Dendritic cell treated with granulocyte-macrophage colony-stimulating factor and Interleukin-4, amounts not matched to agents 40 ng/mL and 50 ng/mL, for 4 days (primary cell): ENCODE measurements at regions not wholly inside any gene's neighbourhood (a gene's known extent, or its start where the extent isn't known, plus 50 kb on each side); places are given as distances from the start of the nearest gene placed in this dataset.

Experiments used
- H3K27ac Mint-ChIP-seq: one replicate; pipeline ENCODE4 v1.8.0; 2022; ENCODE audit warnings: mild to moderate bottlenecking, mixed read lengths
- H3K27me3 Mint-ChIP-seq: one replicate; pipeline ENCODE4 v1.8.0; 2022; ENCODE audit warnings: mild to moderate bottlenecking, mixed read lengths
- H3K36me3 Mint-ChIP-seq: one replicate; pipeline ENCODE4 v1.8.0; 2022; ENCODE audit warnings: low read depth, mixed read lengths
- H3K4me1 Mint-ChIP-seq: one replicate; pipeline ENCODE4 v1.8.0; 2022; ENCODE audit warnings: low read depth, mixed read lengths
- H3K4me3 Mint-ChIP-seq: one replicate; pipeline ENCODE4 v1.8.0; 2022; ENCODE audit warnings: mild to moderate bottlenecking, moderate library complexity, mixed read lengths
- H3K9me3 Mint-ChIP-seq: one replicate; pipeline ENCODE4 v1.8.0; 2022; ENCODE audit warnings: mixed read lengths
- intact Hi-C: fragments of 100-400 bp; cut with micrococcal nuclease; formaldehyde crosslinking; loops from one replicate; pipeline ENCODE4 v1.15.0; 2022

DNA sequence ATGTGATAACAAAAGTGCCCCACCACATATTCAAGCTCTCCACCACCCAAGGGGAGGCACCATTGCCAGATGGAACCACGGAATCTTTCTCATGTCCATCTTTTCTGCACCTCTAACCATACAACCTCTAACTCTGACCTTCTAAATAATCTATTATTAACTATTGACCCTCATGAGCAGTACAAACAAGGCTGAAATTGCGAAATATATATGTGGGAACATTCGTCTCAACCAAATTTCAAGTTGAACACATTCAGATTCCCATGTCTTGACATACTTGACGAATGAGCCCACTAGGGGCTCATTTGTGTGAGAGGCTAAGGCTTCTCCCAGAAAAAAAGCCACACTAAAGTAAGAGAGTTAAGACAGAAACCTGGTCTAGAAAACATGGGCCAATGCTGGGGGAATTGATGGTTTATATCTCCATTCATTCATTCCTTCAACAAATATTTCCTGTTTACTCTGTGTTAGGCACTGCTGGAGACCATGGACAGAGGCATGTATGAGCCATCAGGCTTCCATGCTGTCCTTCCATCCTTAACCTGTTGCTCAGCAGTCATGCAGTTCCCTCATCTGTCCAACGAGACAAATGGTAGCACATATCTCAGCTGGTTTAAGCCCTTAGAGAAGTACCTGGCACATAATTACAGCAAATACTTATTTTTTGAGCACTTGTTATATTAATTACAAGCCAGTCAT is 130.4 kb downstream of the ESM1 start:
- H3K4me3 Mint-ChIP-seq: no peak overlapping the region
- H3K27me3 Mint-ChIP-seq: no peaks in the 10 kb centered on the region
- H3K36me3 Mint-ChIP-seq: peaks cover 5% of the 10 kb centered on the region
- H3K9me3 Mint-ChIP-seq: peaks cover 27% of the 10 kb centered on the region
- intact Hi-C loops: no loop called here
- no peak overlapping the region for H3K27ac Mint-ChIP-seq
- peaks cover 11% of the 10 kb centered on the region for H3K4me1 Mint-ChIP-seq

DNA sequence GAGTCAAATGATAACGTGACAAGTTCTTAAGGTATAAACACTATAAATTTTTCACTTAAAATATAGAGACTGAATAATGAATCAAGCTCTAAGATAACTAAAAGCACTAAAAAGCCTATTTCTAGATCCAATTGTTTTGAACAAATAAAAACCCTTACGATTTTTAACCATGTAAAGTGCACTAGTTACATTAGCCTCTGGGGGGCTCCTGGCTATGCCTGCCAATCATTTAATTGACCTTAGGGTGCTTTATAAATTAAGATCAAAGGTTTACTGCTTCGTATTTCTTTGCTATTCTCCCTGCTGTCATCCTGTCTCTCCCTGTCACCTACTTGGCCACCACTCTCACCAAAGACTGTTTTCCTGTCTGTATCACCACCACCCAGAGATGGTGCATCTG is 133.4 kb downstream of the ESM1 start:
- Mint-ChIP-seq H3K9me3 (peaks cover 4% of the 10 kb centered on the region), H3K27me3 (peaks cover 2% of the 10 kb centered on the region), H3K36me3 (no peaks in the 10 kb centered on the region), H3K4me1 (no peaks in the 10 kb centered on the region), H3K27ac (no peak overlapping the region), H3K4me3 (no peak overlapping the region)
- intact Hi-C loops: no loop called here

DNA sequence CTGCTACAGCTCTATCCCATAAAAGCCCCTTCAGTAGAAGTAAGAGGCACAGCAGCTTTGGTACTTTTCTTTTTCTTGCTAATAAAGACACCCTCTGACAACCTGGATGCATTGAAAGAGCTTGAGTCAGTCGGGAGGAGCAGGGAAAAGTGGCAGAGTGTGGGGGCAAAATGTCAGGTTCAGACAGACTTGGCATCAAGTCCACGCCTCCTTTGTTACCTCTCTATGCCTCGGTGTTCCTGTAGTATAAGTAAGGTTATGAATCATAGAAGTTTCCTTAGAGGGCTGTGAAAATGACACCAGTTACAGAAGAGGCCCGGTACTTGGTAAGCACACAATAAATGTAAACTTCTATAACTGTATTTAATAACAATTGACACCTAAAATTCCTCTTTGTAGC is 133.9 kb downstream of the ESM1 start:
- intact Hi-C loops: no loop called here
- Mint-ChIP-seq H3K4me1 (no peaks in the 10 kb centered on the region), H3K9me3 (no peaks in the 10 kb centered on the region), H3K27ac (no peak overlapping the region), H3K36me3 (no peaks in the 10 kb centered on the region), H3K4me3 (no peak overlapping the region), H3K27me3 (peaks cover 2% of the 10 kb centered on the region)

DNA sequence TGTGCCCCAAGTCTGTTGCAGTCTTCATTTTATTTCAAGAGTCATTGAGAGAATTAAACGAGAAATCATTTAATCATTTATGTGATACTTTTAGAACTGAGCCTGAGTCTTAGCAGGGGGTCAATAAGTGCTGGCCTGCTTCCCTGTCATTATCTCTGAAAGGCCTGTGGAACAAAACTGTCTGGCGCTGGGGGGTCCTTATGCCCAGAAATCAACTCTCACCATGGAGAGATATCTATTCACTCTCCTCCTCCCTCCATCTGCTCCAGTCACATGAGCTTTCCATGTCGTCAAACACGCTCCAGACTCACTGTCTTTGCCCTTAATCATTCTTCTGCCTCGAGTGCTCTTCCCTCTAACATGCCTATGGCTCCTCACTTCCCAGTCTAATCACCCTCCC is 136.8 kb downstream of the ESM1 start:
- Mint-ChIP-seq H3K9me3 (no peaks in the 10 kb centered on the region), H3K4me3 (no peak overlapping the region), H3K36me3 (no peaks in the 10 kb centered on the region), H3K27me3 (peaks cover 2% of the 10 kb centered on the region), H3K4me1 (peaks cover 9% of the 10 kb centered on the region), H3K27ac (no peak overlapping the region)
- intact Hi-C loops: loop anchor here (10.0 kb wide), 1 partner anchor 144 kb away; no protein-coding TSS in a partner anchor

DNA sequence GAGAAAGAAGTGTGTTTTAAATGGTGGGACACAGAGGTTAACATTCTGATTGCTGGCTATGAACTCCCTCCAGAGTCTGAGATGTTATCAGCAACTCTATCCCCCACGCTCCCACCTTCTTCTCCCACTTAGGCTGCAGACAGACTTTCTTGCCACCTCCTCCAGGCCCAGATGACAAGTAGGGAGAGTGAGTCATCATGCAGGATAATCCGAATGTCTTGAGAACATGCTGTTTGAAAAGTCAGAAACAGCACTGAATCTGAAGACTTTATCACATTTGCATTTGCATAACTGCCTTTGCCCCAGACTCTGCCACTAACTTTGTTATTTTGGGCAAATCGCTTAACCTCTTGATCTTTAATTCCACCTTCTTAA is 139.8 kb downstream of the ESM1 start:
- no peaks in the 10 kb centered on the region for H3K36me3 Mint-ChIP-seq
- peaks cover 2% of the 10 kb centered on the region for H3K27me3 Mint-ChIP-seq
- H3K9me3 Mint-ChIP-seq: no peaks in the 10 kb centered on the region
- H3K4me1 Mint-ChIP-seq: peaks cover 26% of the 10 kb centered on the region
- H3K4me3 Mint-ChIP-seq: no peak overlapping the region
- peak overlapping the region; percentile 60 for H3K27ac Mint-ChIP-seq
- intact Hi-C loops: loop anchor here (1.0 to 10.0 kb wide), 3 partner anchors 22 to 328 kb away; partner anchors contain the start of gene SNX18

DNA sequence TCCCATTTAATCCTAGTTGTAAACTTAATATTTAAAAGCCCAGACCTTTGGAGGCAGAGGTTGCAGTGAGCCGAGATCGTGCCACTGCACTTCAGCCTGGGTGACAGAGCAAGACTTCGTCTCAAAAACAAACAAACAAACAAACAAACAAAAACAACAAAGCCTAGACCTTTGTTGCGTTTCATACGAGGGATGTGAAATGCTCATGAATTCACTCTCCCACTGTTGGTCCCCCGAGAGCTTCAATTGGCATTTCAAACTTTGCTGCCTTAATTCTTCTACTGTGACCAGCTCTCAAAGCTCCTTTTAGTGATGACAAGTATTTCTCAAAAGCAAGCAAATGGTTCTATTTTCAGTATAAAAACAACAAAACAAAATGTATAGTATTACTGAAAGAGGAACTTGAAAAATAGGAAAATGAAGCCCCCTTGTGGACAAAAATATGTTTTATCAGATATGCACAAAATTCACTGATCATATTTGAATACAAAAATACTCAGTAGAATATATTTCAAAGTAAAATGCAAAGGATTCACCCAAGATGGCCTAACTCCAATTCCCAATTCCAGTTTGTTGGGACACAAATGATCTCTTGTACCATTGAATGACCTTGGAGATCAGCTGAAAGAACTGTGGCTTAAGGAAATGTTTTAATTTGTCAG is 140.4 kb downstream of the ESM1 start:
- peaks cover 2% of the 10 kb centered on the region for H3K27me3 Mint-ChIP-seq
- intact Hi-C loops: loop anchor here (1.0 to 10.0 kb wide), 3 partner anchors 22 to 328 kb away; partner anchors contain the start of gene SNX18
- peak overlapping the region; percentile 34 for H3K4me3 Mint-ChIP-seq
- H3K36me3 Mint-ChIP-seq: no peaks in the 10 kb centered on the region
- H3K27ac Mint-ChIP-seq: peak overlapping the region; percentile 60
- H3K9me3 Mint-ChIP-seq: no peaks in the 10 kb centered on the region
- H3K4me1 Mint-ChIP-seq: peaks cover 26% of the 10 kb centered on the region

DNA sequence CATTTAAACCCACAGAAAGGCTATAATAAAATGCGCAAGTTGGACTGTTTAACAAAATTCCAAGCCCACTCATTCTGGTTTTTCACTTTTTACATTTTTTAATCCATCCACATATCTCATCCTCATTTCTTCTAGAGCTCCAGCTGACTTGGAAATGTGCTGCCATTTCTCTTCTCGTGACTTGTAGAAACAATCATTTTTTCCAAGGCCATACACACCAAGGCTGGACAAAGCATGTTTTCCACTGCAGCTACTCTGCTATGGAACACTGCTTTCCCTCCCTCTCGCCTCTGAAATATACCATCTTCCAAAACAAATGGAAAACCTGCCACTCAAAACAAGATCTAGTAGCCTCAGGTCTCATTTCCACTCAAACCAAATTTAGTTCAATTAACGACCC is 141.1 kb downstream of the ESM1 start:
- peaks cover 26% of the 10 kb centered on the region for H3K4me1 Mint-ChIP-seq

DNA sequence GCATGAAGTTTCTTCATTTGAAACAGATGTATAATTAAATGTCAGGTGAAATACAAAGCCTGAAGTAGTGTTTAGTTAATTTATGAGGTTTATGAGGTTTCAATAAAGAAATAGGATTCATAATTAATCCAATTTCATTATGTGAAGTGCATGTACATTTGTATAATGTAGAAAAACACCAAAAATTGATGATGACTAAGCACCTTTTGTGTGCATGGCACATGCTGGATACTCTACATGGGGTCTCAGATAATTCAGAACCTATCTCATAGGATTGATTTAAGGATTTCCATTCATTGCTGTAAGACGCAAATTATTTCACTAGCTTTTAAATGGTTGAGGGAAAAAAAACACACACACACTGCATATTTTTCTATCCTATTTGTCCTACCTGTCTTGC is 143.9 kb downstream of the ESM1 start:
- Mint-ChIP-seq H3K36me3 (no peaks in the 10 kb centered on the region), H3K27me3 (no peaks in the 10 kb centered on the region), H3K4me1 (peaks cover 46% of the 10 kb centered on the region), H3K27ac (no peak overlapping the region), H3K4me3 (no peak overlapping the region), H3K9me3 (no peaks in the 10 kb centered on the region)
- intact Hi-C loops: loop anchor here (10.0 kb wide), 1 partner anchor 137 kb away; no protein-coding TSS in a partner anchor

More for the DNA sequence above, 141.1 kb downstream of the ESM1 start:
- no peaks in the 10 kb centered on the region for H3K36me3 Mint-ChIP-seq
- no peaks in the 10 kb centered on the region for H3K27me3 Mint-ChIP-seq
- no peak overlapping the region for H3K4me3 Mint-ChIP-seq
- intact Hi-C loops: loop anchor here (10.0 kb wide), 1 partner anchor 139 kb away; no protein-coding TSS in a partner anchor
- no peaks in the 10 kb centered on the region for H3K9me3 Mint-ChIP-seq
- peak overlapping the region; percentile 60 for H3K27ac Mint-ChIP-seq

DNA sequence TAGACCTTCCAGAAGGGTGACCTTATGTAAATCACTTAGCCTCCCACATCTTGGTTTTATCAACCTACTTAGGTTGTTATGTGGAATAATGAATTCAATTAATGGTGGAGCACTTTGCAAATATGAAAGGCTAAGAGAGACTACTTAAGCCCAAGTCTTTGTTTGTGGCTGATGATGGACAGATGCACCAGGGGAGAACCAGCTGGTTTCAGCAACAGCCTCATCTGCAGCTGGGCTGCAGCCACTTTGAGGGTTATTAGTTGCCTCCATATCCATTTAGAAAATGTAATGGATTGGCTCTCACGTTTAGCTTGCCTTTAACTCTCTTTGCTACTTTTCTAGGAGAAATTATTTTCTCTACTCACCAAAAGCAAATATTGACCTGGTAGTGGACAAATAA is 146.6 kb downstream of the ESM1 start:
- no peak overlapping the region for H3K27ac Mint-ChIP-seq
- no peaks in the 10 kb centered on the region for H3K9me3 Mint-ChIP-seq
- H3K4me3 Mint-ChIP-seq: no peak overlapping the region
- H3K36me3 Mint-ChIP-seq: no peaks in the 10 kb centered on the region
- H3K27me3 Mint-ChIP-seq: no peaks in the 10 kb centered on the region
- intact Hi-C loops: no loop called here
- H3K4me1 Mint-ChIP-seq: peaks cover 55% of the 10 kb centered on the region

DNA sequence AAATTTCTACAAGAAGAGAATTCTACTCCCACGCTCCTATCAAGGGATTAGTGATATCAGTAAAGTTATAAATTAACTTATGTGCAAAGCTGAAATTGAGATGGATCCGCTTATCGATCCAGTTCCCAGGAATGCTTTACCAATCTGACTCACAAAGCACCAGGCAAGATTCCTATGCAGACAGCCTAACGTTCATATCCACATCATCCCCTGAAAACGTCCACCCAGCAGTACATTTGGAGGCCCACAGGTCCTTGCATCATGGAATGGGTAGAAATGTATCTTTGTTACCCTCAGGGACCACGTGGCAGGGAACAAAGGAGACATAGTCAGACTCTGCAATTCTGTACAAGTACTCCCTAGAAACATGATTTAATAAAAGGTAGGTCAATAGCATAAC is 147.4 kb downstream of the ESM1 start:
- no peaks in the 10 kb centered on the region for H3K9me3 Mint-ChIP-seq
- no peaks in the 10 kb centered on the region for H3K36me3 Mint-ChIP-seq
- H3K4me3 Mint-ChIP-seq: no peak overlapping the region
- H3K27me3 Mint-ChIP-seq: no peaks in the 10 kb centered on the region
- peaks cover 62% of the 10 kb centered on the region for H3K4me1 Mint-ChIP-seq
- intact Hi-C loops: no loop called here
- no peak overlapping the region for H3K27ac Mint-ChIP-seq

DNA sequence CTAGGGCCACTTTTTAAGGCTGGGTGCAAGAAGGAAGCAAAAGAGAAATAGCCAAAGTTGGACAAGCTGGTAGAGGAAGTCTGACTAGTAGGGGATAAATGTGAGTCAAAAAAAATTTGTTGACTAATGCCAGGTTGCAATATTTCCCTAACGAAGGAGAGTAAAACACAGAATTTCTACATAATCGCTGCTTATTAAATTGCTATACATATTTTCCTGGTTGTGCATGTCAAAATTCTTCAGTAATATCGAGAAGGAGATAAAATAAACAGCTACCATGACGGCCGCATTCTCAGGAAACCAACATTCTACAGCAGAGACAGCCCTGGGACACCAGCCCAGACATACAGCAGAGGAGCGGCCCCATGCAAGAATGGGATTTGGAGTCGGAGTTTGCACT is 148.3 kb downstream of the ESM1 start:
- no peaks in the 10 kb centered on the region for H3K36me3 Mint-ChIP-seq
- H3K4me1 Mint-ChIP-seq: peaks cover 60% of the 10 kb centered on the region
- no peaks in the 10 kb centered on the region for H3K27me3 Mint-ChIP-seq
- intact Hi-C loops: no loop called here
- no peak overlapping the region for H3K27ac Mint-ChIP-seq
- no peak overlapping the region for H3K4me3 Mint-ChIP-seq
- no peaks in the 10 kb centered on the region for H3K9me3 Mint-ChIP-seq

DNA sequence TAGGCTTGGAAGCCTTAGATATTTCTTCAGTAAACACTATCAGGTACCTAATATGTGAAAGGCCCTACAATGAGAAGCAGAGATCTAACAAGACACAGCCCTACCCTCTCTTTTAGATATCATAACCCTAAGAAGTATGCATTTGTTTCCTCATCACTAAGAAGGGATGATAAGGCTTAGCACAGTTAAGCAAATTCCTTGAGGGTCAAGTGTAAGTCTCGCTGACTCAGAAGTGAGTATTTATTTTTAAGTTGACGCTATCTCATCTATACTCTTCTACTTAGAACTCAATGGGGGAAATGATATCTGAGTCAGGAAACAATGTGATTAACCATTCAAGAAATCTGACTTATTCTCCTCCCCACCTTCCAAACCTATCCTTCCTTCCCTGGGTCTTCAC is 149.7 kb downstream of the ESM1 start:
- no peaks in the 10 kb centered on the region for H3K36me3 Mint-ChIP-seq
- peaks cover 50% of the 10 kb centered on the region for H3K4me1 Mint-ChIP-seq
- no peaks in the 10 kb centered on the region for H3K9me3 Mint-ChIP-seq
- intact Hi-C loops: no loop called here
- no peak overlapping the region for H3K27ac Mint-ChIP-seq
- no peak overlapping the region for H3K4me3 Mint-ChIP-seq
- H3K27me3 Mint-ChIP-seq: no peaks in the 10 kb centered on the region

DNA sequence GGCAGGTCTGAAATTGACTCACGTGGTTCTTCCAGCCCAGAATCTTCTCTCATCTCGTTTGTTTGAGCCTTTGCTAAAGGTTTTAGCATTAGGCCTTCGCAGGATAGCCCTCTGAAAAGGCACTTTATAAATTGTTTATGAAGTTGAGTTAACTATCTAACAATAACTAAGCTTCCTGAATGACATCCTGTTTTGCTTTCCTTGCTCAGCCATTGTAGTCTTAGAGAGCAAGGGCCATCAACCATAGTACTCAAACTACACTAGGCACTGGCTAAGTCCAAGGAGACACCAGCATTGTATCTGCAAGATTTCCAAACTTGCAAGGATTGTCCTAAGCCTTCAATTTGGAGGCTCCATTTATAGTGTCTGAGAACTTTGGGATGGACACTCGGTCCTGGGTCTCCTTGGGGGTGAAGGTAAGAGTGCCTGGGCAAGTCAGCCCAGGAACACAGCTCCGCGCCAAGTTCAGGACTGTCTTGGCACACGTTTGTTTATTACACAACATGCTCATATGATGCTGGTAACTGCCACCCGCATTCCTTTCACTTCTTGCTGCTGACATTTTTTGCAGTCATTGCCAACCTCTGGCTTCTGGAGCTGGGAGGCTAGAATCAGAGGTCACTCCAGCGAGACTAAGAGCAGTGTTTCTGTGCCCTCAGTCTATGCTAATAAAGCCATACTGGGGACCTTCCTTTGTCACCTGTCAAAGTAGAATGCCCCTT is 151.1 kb downstream of the ESM1 start:
- Mint-ChIP-seq H3K27ac (no peak overlapping the region), H3K36me3 (no peaks in the 10 kb centered on the region), H3K4me3 (no peak overlapping the region), H3K9me3 (no peaks in the 10 kb centered on the region), H3K27me3 (peaks cover 1% of the 10 kb centered on the region), H3K4me1 (peaks cover 50% of the 10 kb centered on the region)
- intact Hi-C loops: no loop called here

DNA sequence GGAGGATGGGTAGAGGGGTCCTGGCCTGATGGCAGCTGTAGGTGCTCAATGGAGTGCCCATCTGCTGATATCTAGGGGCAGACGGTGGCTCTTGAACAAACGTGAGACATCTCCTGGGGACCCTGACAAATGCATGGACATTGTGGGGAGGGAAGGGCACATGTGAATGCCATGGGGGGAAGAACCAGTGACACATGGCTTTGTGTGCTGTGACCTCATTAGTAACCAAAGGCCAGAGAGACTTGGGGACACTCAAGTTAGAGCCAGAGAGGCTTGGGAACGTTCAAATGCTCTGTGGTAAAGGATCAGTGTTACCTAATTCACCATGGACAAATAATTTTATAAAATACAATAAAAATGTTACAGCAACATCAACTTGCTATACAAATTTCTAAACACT is 151.8 kb downstream of the ESM1 start:
- H3K4me1 Mint-ChIP-seq: peaks cover 48% of the 10 kb centered on the region
- peaks cover 2% of the 10 kb centered on the region for H3K27me3 Mint-ChIP-seq
- intact Hi-C loops: no loop called here
- H3K36me3 Mint-ChIP-seq: no peaks in the 10 kb centered on the region
- no peaks in the 10 kb centered on the region for H3K9me3 Mint-ChIP-seq
- no peak overlapping the region for H3K27ac Mint-ChIP-seq
- H3K4me3 Mint-ChIP-seq: no peak overlapping the region
